Trophoblast cell (in vitro differentiated cells and primary cell): ENCODE measurements at regions not wholly inside any gene's neighbourhood (a gene's known extent, or its start where the extent isn't known, plus 50 kb on each side); places are given as distances from the start of the nearest gene placed in this dataset.

Experiments
- DNase-seq, 2 donors: peaks; one replicate each; pipeline ENCODE4 v3.0.0-alpha.2; 2016
- H2AFZ ChIP-seq: 2 replicates; pipeline ENCODE4 v1.6.1; 2013; ENCODE audit warnings: low read length, moderate library complexity, mild to moderate bottlenecking; ENCODE audit not compliant: insufficient read depth, poor library complexity
- H2AK5ac ChIP-seq: 2 replicates; pipeline ENCODE4 v1.6.1; 2013; ENCODE audit warnings: mild to moderate bottlenecking, low read length
- H2BK120ac ChIP-seq: 2 replicates; pipeline ENCODE4 v1.6.1; 2013; ENCODE audit warnings: low read length, mild to moderate bottlenecking, moderate library complexity; ENCODE audit not compliant: insufficient read depth, poor library complexity
- H2BK12ac ChIP-seq: 2 replicates; pipeline ENCODE4 v1.6.1; 2013; ENCODE audit warnings: mild to moderate bottlenecking, low read length, moderate library complexity
- H2BK5ac ChIP-seq: 2 replicates; pipeline ENCODE4 v1.6.1; 2013; ENCODE audit warnings: low read length, low read depth, moderate library complexity, mild to moderate bottlenecking; ENCODE audit not compliant: poor library complexity
- H3K14ac ChIP-seq: 2 replicates; pipeline ENCODE4 v1.6.1; 2013; ENCODE audit warnings: mild to moderate bottlenecking, low read length
- H3K18ac ChIP-seq: 2 replicates; pipeline ENCODE4 v1.6.1; 2013; ENCODE audit warnings: mild to moderate bottlenecking, low read length
- H3K23ac ChIP-seq: 2 replicates; pipeline ENCODE4 v1.6.1; 2013; ENCODE audit warnings: low read length
- H3K27ac ChIP-seq: 2 replicates; pipeline ENCODE4 v1.5.1; 2013; ENCODE audit warnings: low read depth, mild to moderate bottlenecking, inconsistent platforms, low read length, moderate library complexity
- H3K27me3 ChIP-seq: 2 replicates; pipeline ENCODE4 v1.6.1; 2013; ENCODE audit warnings: inconsistent platforms, mild to moderate bottlenecking, low read length, moderate library complexity; ENCODE audit not compliant: insufficient read depth
- H3K36me3 ChIP-seq, 2 experiments: 1 replicate in 1 of 2; 2 replicates in 1 of 2; pipeline ENCODE4 v1.6.1; 2013; ENCODE audit warnings: low read length in 2 of 2, mild to moderate bottlenecking in 2 of 2, moderate library complexity in 1 of 2; ENCODE audit not compliant: insufficient read depth in 2 of 2, control insufficient read depth in 1 of 2
- H3K4ac ChIP-seq: 2 replicates; pipeline ENCODE4 v1.6.1; 2013; ENCODE audit warnings: low read depth, mild to moderate bottlenecking, low read length, moderate library complexity
- H3K4me1 ChIP-seq, 2 experiments: 1 replicate in 1 of 2; 2 replicates in 1 of 2; pipeline ENCODE4 v1.6.1; 2013; ENCODE audit warnings: low read length in 2 of 2, mild to moderate bottlenecking in 2 of 2, moderate library complexity in 1 of 2; ENCODE audit not compliant: insufficient read depth in 2 of 2, control insufficient read depth in 1 of 2
- H3K4me2 ChIP-seq: 2 replicates; pipeline ENCODE4 v1.6.1; 2013; ENCODE audit warnings: inconsistent platforms, mild to moderate bottlenecking, low read length, moderate library complexity
- H3K4me3 ChIP-seq: 2 replicates; pipeline ENCODE4 v1.5.1; 2013; ENCODE audit warnings: mild to moderate bottlenecking, low read depth, low read length, inconsistent platforms
- H3K79me1 ChIP-seq: one replicate; pipeline ENCODE4 v1.6.1; 2013; ENCODE audit warnings: low read length
- H3K79me2 ChIP-seq: 2 replicates; pipeline ENCODE4 v1.6.1; 2013; ENCODE audit warnings: low read length, mild to moderate bottlenecking; ENCODE audit not compliant: control insufficient read depth, insufficient read depth, poor library complexity
- H3K9ac ChIP-seq: 2 replicates; pipeline ENCODE4 v1.6.1; 2013; ENCODE audit warnings: mild to moderate bottlenecking, low read length
- H3K9me3 ChIP-seq: 2 replicates; pipeline ENCODE4 v1.6.1; 2013; ENCODE audit warnings: low read depth, mild to moderate bottlenecking, control low read depth, inconsistent platforms, low read length; ENCODE audit not compliant: insufficient read depth
- H4K12ac ChIP-seq: 2 replicates; pipeline ENCODE4 v1.6.1; 2013; ENCODE audit warnings: low read depth, mild to moderate bottlenecking, low read length, moderate library complexity
- H4K8ac ChIP-seq: 2 replicates; pipeline ENCODE4 v1.6.1; 2013; ENCODE audit warnings: low read depth, mild to moderate bottlenecking, low read length, moderate library complexity
- H4K91ac ChIP-seq: one replicate; pipeline ENCODE4 v1.6.1; 2013; ENCODE audit warnings: low read depth, mild to moderate bottlenecking, low read length, moderate library complexity
- WGBS: extraction: QIAGEN DNeasy Blood & Tissue Kit; methylation state at CpG from one replicate; pipeline ENCODE4 v1.1.7; 2013; ENCODE audit warnings: missing lambda C conversion rate; ENCODE audit not compliant: insufficient read length, insufficient coverage; ENCODE audit errors: extremely low coverage; 5-methylcytosine and 5-hydroxymethylcytosine counted together

GRCh38 chr16:86962259-86962658 is 354.9 kb downstream of the C16orf95 start:
- no peak overlapping the region for H2AK5ac ChIP-seq
- H2BK5ac ChIP-seq = no peak overlapping the region
- H3K36me3 ChIP-seq = no peaks in the 10 kb centered on the region
- no peak overlapping the region for H3K4me2 ChIP-seq
- H3K79me1 ChIP-seq = no peaks in the 10 kb centered on the region
- no peak overlapping the region for H2AFZ ChIP-seq
- H3K23ac ChIP-seq = no peak overlapping the region
- DNase-seq = no peak
- H3K79me2 ChIP-seq = no peaks in the 10 kb centered on the region
- H3K9me3 ChIP-seq = no peaks in the 10 kb centered on the region
- no peaks in the 10 kb centered on the region for H3K27me3 ChIP-seq
- no peak overlapping the region for H3K27ac ChIP-seq
- H3K14ac ChIP-seq = no peak overlapping the region
- no peak overlapping the region for H3K4me3 ChIP-seq
- no peak overlapping the region for H2BK120ac ChIP-seq
- H3K18ac ChIP-seq = no peak overlapping the region
- H4K8ac ChIP-seq = no peak overlapping the region
- H4K12ac ChIP-seq = no peak overlapping the region
- H3K4ac ChIP-seq = no peak overlapping the region
- H3K9ac ChIP-seq = no peak overlapping the region
- no CpG with 5 or more reads among the region's 7 CpGs for WGBS
- no peak overlapping the region for H4K91ac ChIP-seq
- no peak overlapping the region for H2BK12ac ChIP-seq
- H3K4me1 ChIP-seq = no peaks in the 10 kb centered on the region

- Histone ChIP-seq H3K4me1 (no peaks in the 10 kb centered on the region), H3K79me1 (no peaks in the 10 kb centered on the region), H3K9me3 (no peaks in the 10 kb centered on the region)
Measured at GRCh38 chr16:86962913-86963312, 354.3 kb downstream of the C16orf95 start.

GRCh38 chr16:86963600-86964575 is 353.3 kb downstream of the C16orf95 start:
- Histone ChIP-seq H3K4me1 (peaks cover 1% of the 10 kb centered on the region in 2 experiments), H4K91ac (no peak overlapping the region), H3K14ac (no peak overlapping the region), H2AFZ (no peak overlapping the region), H3K4ac (no peak overlapping the region), H3K27ac (no peak overlapping the region), H3K18ac (no peak overlapping the region), H3K27me3 (no peaks in the 10 kb centered on the region), H3K79me1 (no peaks in the 10 kb centered on the region), H3K9ac (no peak overlapping the region), H2BK12ac (no peak overlapping the region), H3K36me3 (no peaks in the 10 kb centered on the region), H3K4me3 (no peak overlapping the region), H3K4me2 (no peak overlapping the region), H2AK5ac (no peak overlapping the region), H2BK120ac (no peak overlapping the region), H4K8ac (no peak overlapping the region), H4K12ac (no peak overlapping the region), H2BK5ac (no peak overlapping the region), H3K79me2 (no peaks in the 10 kb centered on the region), H3K9me3 (no peaks in the 10 kb centered on the region), H3K23ac (no peak overlapping the region)
- no CpG with 5 or more reads among the region's 25 CpGs for WGBS
- DNase-seq = no peak

More at GRCh38 chr16:86962913-86963312, 354.3 kb downstream of the C16orf95 start:
- Histone ChIP-seq H2BK120ac (no peak overlapping the region), H3K4ac (no peak overlapping the region), H2BK5ac (no peak overlapping the region), H3K4me2 (no peak overlapping the region), H3K18ac (no peak overlapping the region), H3K14ac (no peak overlapping the region), H3K79me2 (no peaks in the 10 kb centered on the region), H4K12ac (no peak overlapping the region), H3K23ac (no peak overlapping the region), H3K4me3 (no peak overlapping the region), H3K27ac (no peak overlapping the region), H3K27me3 (no peaks in the 10 kb centered on the region), H2AK5ac (no peak overlapping the region), H2AFZ (no peak overlapping the region), H2BK12ac (no peak overlapping the region), H4K91ac (no peak overlapping the region), H3K36me3 (no peaks in the 10 kb centered on the region), H4K8ac (no peak overlapping the region), H3K9ac (no peak overlapping the region)
- no peak for DNase-seq
- WGBS = no CpG with 5 or more reads among the region's 11 CpGs

- Histone ChIP-seq H3K27ac (no peak overlapping the region), H3K27me3 (no peaks in the 10 kb centered on the region), H2BK120ac (no peak overlapping the region), H2BK5ac (no peak overlapping the region), H3K9ac (no peak overlapping the region), H3K4me1 (peaks cover 2% of the 10 kb centered on the region in 2 experiments), H2AK5ac (no peak overlapping the region), H3K4ac (no peak overlapping the region), H3K4me2 (no peak overlapping the region), H3K79me1 (no peaks in the 10 kb centered on the region), H2AFZ (no peak overlapping the region), H3K79me2 (no peaks in the 10 kb centered on the region), H2BK12ac (no peak overlapping the region), H3K14ac (no peak overlapping the region), H3K23ac (no peak overlapping the region), H3K36me3 (no peaks in the 10 kb centered on the region), H3K4me3 (no peak overlapping the region), H4K12ac (no peak overlapping the region), H4K91ac (no peak overlapping the region), H4K8ac (no peak overlapping the region), H3K9me3 (no peaks in the 10 kb centered on the region), H3K18ac (no peak overlapping the region)
- WGBS = no CpG with 5 or more reads among the region's 14 CpGs
- DNase-seq = no peak
Measured at GRCh38 chr16:86964796-86965241, 352.4 kb downstream of the C16orf95 start.
